ENCODE measurements at regions not wholly inside any gene's neighbourhood (a gene's known extent, or its start where the extent isn't known, plus 50 kb on each side); places are given as distances from the start of the nearest gene placed in this dataset.

DNA sequence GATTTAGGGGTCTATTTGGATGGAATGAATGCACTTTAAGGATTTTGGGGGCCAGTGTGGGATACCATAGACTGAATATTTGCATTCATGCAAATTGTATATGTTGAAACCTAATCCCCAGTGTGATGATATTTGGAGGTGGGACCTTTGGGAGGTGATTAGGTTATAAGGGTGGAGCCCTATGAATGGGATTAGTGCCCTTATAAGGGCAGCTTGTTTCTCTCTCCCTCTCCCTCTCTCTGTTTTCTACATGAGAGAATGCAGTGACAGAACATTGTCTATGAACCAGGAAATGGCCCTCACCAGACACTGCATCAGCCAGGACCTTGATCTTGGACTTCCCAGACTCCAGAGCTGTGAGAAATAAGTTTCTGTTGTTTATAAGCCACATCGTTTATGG, 166.1 kb downstream of the MED10 start:
- POLR2A ChIA-PET = no interaction called here
- Histone ChIP-seq H2AFZ (ENCODE audit: low read depth, low read length) (no peak overlapping the region), H3K9ac (replicated peaks; ENCODE audit: extremely low read depth, insufficient read depth, low read length) (no peak overlapping the region), H3K4me1 (ENCODE audit: control insufficient read depth, extremely low read depth, insufficient read depth, low read length) (no peaks in the 10 kb centered on the region), H3K9me3 (replicated peaks; ENCODE audit: control insufficient read depth, insufficient read depth, low read length) (no peaks in the 10 kb centered on the region), H3K4me3 (replicated peaks in 1 of 3; ENCODE audit: insufficient read depth in 1 of 3, low read depth in 1 of 3, low read length in 3 of 3) (no peak overlapping the region), H3K79me2 (ENCODE audit: control insufficient read depth, insufficient read depth, low read length) (no peaks in the 10 kb centered on the region), H3K27ac (ENCODE audit: insufficient read depth, low read depth, low read length) (no peak overlapping the region), H3K4me2 (ENCODE audit: insufficient read depth, low read length) (no peak overlapping the region), H3K9me1 (replicated peaks; ENCODE audit: control insufficient read depth, extremely low read depth, insufficient read depth, low read length) (no peaks in the 10 kb centered on the region), H3K27me3 (ENCODE audit: control insufficient read depth in 2 of 2, insufficient read depth in 2 of 2, low read length in 2 of 2) (no peaks in the 10 kb centered on the region), H4K20me1 (replicated peaks; ENCODE audit: control insufficient read depth, extremely low read depth, insufficient read depth, low read length) (no peaks in the 10 kb centered on the region), H3K36me3 (ENCODE audit: control insufficient read depth in 2 of 2, extremely low read depth in 1 of 2, insufficient read depth in 2 of 2, low read length in 2 of 2) (no peaks in the 10 kb centered on the region)
- intact Hi-C loops (cut with micrococcal nuclease) = no loop called here
- no TSS peak for BruUV-seq (replicated peaks)
- CTCF ChIA-PET = no interaction called here
- FAIRE-seq (no peak), DNase-seq (ENCODE audit: low read depth, low spot score) (no peak)
- dilution Hi-C loops (cut with MboI; ENCODE audit: extremely low pct_ligation_motif_present, low sequenced_read_pairs) = no loop called here
- no peak for TF ChIP-seq MYC (IDR thresholded peaks at IDR 0.05; ENCODE audit: low read depth, low read length)

DNA sequence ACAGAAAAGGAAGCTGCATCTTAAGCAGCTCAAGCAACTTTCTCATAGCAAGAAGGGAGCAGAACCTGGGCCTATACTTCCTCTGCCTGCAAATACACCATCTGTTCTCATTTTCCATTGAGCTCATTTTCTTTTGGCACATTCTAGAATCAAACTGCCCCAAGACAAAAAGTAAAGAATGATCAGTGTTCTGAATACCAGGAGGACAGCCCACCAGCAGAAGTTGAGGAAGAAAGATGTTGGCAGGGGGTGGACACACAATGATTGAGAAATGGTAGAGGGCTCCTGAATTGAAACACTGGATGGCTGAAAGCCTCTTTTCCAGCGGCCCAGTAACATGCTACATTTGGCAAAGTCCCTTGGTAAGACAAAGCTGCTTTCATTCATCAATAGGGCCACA, 171.8 kb downstream of the MED10 start:
- Histone ChIP-seq H3K4me3 (replicated peaks in 1 of 3; ENCODE audit: insufficient read depth in 1 of 3, low read depth in 1 of 3, low read length in 3 of 3) (no peak overlapping the region), H3K36me3 (ENCODE audit: control insufficient read depth in 2 of 2, extremely low read depth in 1 of 2, insufficient read depth in 2 of 2, low read length in 2 of 2) (no peaks in the 10 kb centered on the region), H4K20me1 (replicated peaks; ENCODE audit: control insufficient read depth, extremely low read depth, insufficient read depth, low read length) (no peaks in the 10 kb centered on the region), H3K4me1 (ENCODE audit: control insufficient read depth, extremely low read depth, insufficient read depth, low read length) (no peaks in the 10 kb centered on the region), H3K4me2 (ENCODE audit: insufficient read depth, low read length) (no peak overlapping the region), H2AFZ (ENCODE audit: low read depth, low read length) (no peak overlapping the region), H3K27ac (ENCODE audit: insufficient read depth, low read depth, low read length) (no peak overlapping the region), H3K9me1 (replicated peaks; ENCODE audit: control insufficient read depth, extremely low read depth, insufficient read depth, low read length) (no peaks in the 10 kb centered on the region), H3K27me3 (ENCODE audit: control insufficient read depth in 2 of 2, insufficient read depth in 2 of 2, low read length in 2 of 2) (no peaks in the 10 kb centered on the region), H3K9ac (replicated peaks; ENCODE audit: extremely low read depth, insufficient read depth, low read length) (no peak overlapping the region), H3K79me2 (ENCODE audit: control insufficient read depth, insufficient read depth, low read length) (no peaks in the 10 kb centered on the region), H3K9me3 (replicated peaks; ENCODE audit: control insufficient read depth, insufficient read depth, low read length) (no peaks in the 10 kb centered on the region)
- dilution Hi-C loops (cut with MboI; ENCODE audit: extremely low pct_ligation_motif_present, low sequenced_read_pairs) (no loop called here), intact Hi-C loops (cut with micrococcal nuclease) (no loop called here)
- DNase-seq (ENCODE audit: low read depth, low spot score) = no peak
- POLR2A ChIA-PET = no interaction called here
- no TSS peak for BruUV-seq (replicated peaks)
- CTCF ChIA-PET = no interaction called here
- TF ChIP-seq FOS (IDR thresholded peaks at IDR 0.05; ENCODE audit: borderline replicate concordance, insufficient read depth, low read length) (no peak), EZH2 (IDR thresholded peaks at IDR 0.05; ENCODE audit: borderline replicate concordance, low read depth, low read length, severe bottlenecking) (no peak), MYC (IDR thresholded peaks at IDR 0.05; ENCODE audit: low read depth, low read length) (no peak)
- no peak for FAIRE-seq
